ENCODE measurements at regions not wholly inside any gene's neighbourhood (a gene's known extent, or its start where the extent isn't known, plus 50 kb on each side); places are given as distances from the start of the nearest gene placed in this dataset.

DNA sequence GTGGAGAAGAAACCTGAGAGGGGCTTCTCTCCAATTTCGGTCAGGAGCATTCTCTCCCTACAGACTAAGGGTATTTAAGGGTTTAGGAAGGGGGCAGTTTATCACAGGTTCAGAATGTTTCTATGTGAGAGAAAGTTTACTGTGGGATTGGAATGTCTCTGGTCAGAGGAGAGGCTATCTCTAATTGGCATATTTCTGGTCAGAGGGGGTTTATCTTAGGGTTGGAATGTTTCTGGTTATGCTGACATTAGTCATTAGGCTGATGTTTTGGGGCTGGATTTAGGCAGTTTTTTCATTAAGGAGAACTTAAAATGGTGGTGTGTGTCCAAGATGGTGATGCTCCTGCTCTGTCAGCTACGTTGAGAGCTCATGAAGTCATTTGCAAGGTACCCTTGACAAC, 758.0 kb downstream of the TYW1 start:
- no peak overlapping the region for H3K27ac ChIP-seq (ENCODE audit: low read depth, low read length)

DNA sequence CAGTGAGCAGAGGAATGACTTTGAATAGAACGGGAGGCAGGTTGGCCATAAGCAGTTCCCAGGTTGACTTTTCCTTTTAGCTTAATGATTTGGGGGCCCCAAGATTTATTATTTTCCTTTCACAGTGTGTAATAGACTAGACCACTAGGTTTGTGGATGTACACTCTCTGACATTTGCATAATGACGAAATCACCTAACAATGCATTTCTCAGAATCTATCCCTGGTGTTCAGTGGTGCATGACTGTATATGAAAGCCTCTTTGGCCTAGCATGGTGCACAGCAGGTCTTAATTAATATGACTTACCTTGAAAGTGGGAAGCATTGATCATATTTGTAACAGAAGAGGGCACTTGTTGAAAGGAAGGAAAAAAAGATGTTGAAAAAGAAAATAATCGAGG, 761.9 kb downstream of the TYW1 start:
- Histone ChIP-seq H4K8ac (ENCODE audit: low read depth, low read length) (no peak overlapping the region), H3K9ac (ENCODE audit: low read length) (no peak overlapping the region), H3K27ac (ENCODE audit: low read depth, low read length) (no peak overlapping the region), H2BK5ac (ENCODE audit: low read length) (no peak overlapping the region), H2AK5ac (ENCODE audit: low read length) (no peak overlapping the region), H3K56ac (ENCODE audit: low read length) (no peak overlapping the region), H3K79me2 (ENCODE audit: control insufficient read depth, insufficient read depth, low read length) (no peaks in the 10 kb centered on the region), H3K79me1 (ENCODE audit: low read length) (no peaks in the 10 kb centered on the region), H3K23ac (ENCODE audit: low read length) (no peak overlapping the region), H3K4ac (ENCODE audit: low read depth, low read length) (no peak overlapping the region), H3K4me2 (ENCODE audit: low read length) (no peak overlapping the region), H3K27me3 (ENCODE audit: insufficient read depth, low read length, poor library complexity) (no peaks in the 10 kb centered on the region), H4K5ac (ENCODE audit: low read length) (no peak overlapping the region), H3K18ac (ENCODE audit: low read length) (no peak overlapping the region), H2BK120ac (ENCODE audit: low read depth, low read length) (no peak overlapping the region), H3K36me3 (ENCODE audit: control insufficient read depth, insufficient read depth, low read length) (no peaks in the 10 kb centered on the region), H2BK15ac (replicated peaks; ENCODE audit: low read depth) (no peak overlapping the region), H3K4me3 (ENCODE audit: low read length) (no peak overlapping the region), H3K4me1 (ENCODE audit: control insufficient read depth, low read depth, low read length) (no peaks in the 10 kb centered on the region)
- DNase-seq = no peak
- 100% methylated on average over 1 of the region's 3 CpGs for WGBS (ENCODE audit: extremely low coverage, insufficient coverage, low lambda C conversion rate)

More for the DNA sequence above, 758.0 kb downstream of the TYW1 start:
- Histone ChIP-seq H3K4me2 (ENCODE audit: low read length) (no peak overlapping the region), H3K36me3 (ENCODE audit: control insufficient read depth, insufficient read depth, low read length) (no peaks in the 10 kb centered on the region), H2BK120ac (ENCODE audit: low read depth, low read length) (no peak overlapping the region), H3K56ac (ENCODE audit: low read length) (no peak overlapping the region), H3K4ac (ENCODE audit: low read depth, low read length) (no peak overlapping the region), H3K79me2 (ENCODE audit: control insufficient read depth, insufficient read depth, low read length) (no peaks in the 10 kb centered on the region), H2BK5ac (ENCODE audit: low read length) (no peak overlapping the region), H3K4me3 (ENCODE audit: low read length) (no peak overlapping the region), H4K8ac (ENCODE audit: low read depth, low read length) (no peak overlapping the region), H3K27me3 (ENCODE audit: insufficient read depth, low read length, poor library complexity) (no peaks in the 10 kb centered on the region), H3K9ac (ENCODE audit: low read length) (no peak overlapping the region), H2BK15ac (replicated peaks; ENCODE audit: low read depth) (no peak overlapping the region), H3K18ac (ENCODE audit: low read length) (no peak overlapping the region), H4K5ac (ENCODE audit: low read length) (no peak overlapping the region), H2AK5ac (ENCODE audit: low read length) (no peak overlapping the region), H3K4me1 (ENCODE audit: control insufficient read depth, low read depth, low read length) (no peaks in the 10 kb centered on the region), H3K23ac (ENCODE audit: low read length) (no peak overlapping the region), H3K79me1 (ENCODE audit: low read length) (no peaks in the 10 kb centered on the region)
- no CpG with 5 or more reads among the region's 2 CpGs for WGBS (ENCODE audit: extremely low coverage, insufficient coverage, low lambda C conversion rate)
- DNase-seq = no peak

DNA sequence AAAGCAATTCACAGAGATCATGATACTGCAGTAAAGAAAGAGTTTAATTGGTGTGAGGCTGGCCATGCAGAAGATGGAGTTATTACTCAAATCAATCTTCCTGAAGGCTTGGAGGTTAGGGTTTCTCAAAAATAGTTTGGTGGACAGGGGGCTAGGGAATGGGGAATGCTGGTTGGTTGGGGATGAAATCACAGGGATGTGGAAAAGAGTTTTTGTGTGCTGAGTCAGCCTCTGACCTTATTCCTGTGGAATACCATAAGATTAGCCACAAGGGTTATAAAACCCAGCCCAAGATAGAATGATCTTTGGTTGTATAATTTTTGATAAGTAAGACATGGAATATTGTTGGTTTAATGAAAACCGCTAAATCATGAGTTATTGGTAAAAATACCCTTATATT, 764.3 kb downstream of the TYW1 start:
- H3K36me3 ChIP-seq (ENCODE audit: control insufficient read depth, insufficient read depth, low read length) = no peaks in the 10 kb centered on the region
- WGBS (ENCODE audit: extremely low coverage, insufficient coverage, low lambda C conversion rate) = no CpG with 5 or more reads among the region's 1 CpG

DNA sequence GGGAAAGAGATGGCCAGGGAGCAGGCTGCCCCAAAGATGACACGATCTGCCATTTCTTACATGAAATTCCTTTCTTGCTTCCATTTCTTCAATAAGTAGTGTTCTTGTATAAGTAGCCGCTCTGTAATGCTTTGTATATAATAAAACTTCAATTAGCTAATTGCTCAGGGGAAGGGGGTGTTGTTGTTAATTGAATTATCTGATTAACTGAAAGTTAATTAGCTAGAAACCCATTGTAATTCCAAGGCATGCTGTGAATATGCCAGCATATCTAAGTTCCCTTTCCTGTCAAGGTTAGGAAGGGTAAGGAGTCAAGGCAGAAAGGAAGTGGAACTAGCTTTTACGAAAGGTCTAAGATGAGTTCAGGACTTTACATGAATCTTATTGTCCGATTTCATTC, 765.9 kb downstream of the TYW1 start:
- H2BK120ac ChIP-seq (ENCODE audit: low read depth, low read length) = no peak overlapping the region
- H3K9ac ChIP-seq (ENCODE audit: low read length) = no peak overlapping the region
- no peak overlapping the region for H3K4ac ChIP-seq (ENCODE audit: low read depth, low read length)
- no peak overlapping the region for H3K4me3 ChIP-seq (ENCODE audit: low read length)
- H3K56ac ChIP-seq (ENCODE audit: low read length) = no peak overlapping the region
- DNase-seq = peak; percentile 25
- no CpG with 5 or more reads among the region's 4 CpGs for WGBS (ENCODE audit: extremely low coverage, insufficient coverage, low lambda C conversion rate)
- no peak overlapping the region for H2BK5ac ChIP-seq (ENCODE audit: low read length)
- no peak overlapping the region for H2BK15ac ChIP-seq (replicated peaks; ENCODE audit: low read depth)
- H4K5ac ChIP-seq (ENCODE audit: low read length) = no peak overlapping the region
- H3K79me1 ChIP-seq (ENCODE audit: low read length) = no peaks in the 10 kb centered on the region
- H3K18ac ChIP-seq (ENCODE audit: low read length) = no peak overlapping the region
- H3K36me3 ChIP-seq (ENCODE audit: control insufficient read depth, insufficient read depth, low read length) = no peaks in the 10 kb centered on the region
- H3K4me2 ChIP-seq (ENCODE audit: low read length) = no peak overlapping the region
- no peak overlapping the region for H3K23ac ChIP-seq (ENCODE audit: low read length)
- no peaks in the 10 kb centered on the region for H3K79me2 ChIP-seq (ENCODE audit: control insufficient read depth, insufficient read depth, low read length)
- no peaks in the 10 kb centered on the region for H3K27me3 ChIP-seq (ENCODE audit: insufficient read depth, low read length, poor library complexity)
- no peaks in the 10 kb centered on the region for H3K4me1 ChIP-seq (ENCODE audit: control insufficient read depth, low read depth, low read length)
- no peak overlapping the region for H3K27ac ChIP-seq (ENCODE audit: low read depth, low read length)
- no peak overlapping the region for H4K8ac ChIP-seq (ENCODE audit: low read depth, low read length)
- no peak overlapping the region for H2AK5ac ChIP-seq (ENCODE audit: low read length)

More for the DNA sequence above, 764.3 kb downstream of the TYW1 start:
- Histone ChIP-seq H3K4me2 (ENCODE audit: low read length) (no peak overlapping the region), H4K8ac (ENCODE audit: low read depth, low read length) (no peak overlapping the region), H3K79me1 (ENCODE audit: low read length) (no peaks in the 10 kb centered on the region), H3K56ac (ENCODE audit: low read length) (no peak overlapping the region), H4K5ac (ENCODE audit: low read length) (no peak overlapping the region), H2BK120ac (ENCODE audit: low read depth, low read length) (no peak overlapping the region), H3K18ac (ENCODE audit: low read length) (no peak overlapping the region), H3K23ac (ENCODE audit: low read length) (no peak overlapping the region), H3K79me2 (ENCODE audit: control insufficient read depth, insufficient read depth, low read length) (no peaks in the 10 kb centered on the region), H3K4me3 (ENCODE audit: low read length) (no peak overlapping the region), H2BK5ac (ENCODE audit: low read length) (no peak overlapping the region), H3K4ac (ENCODE audit: low read depth, low read length) (no peak overlapping the region), H3K27me3 (ENCODE audit: insufficient read depth, low read length, poor library complexity) (no peaks in the 10 kb centered on the region), H2AK5ac (ENCODE audit: low read length) (no peak overlapping the region), H2BK15ac (replicated peaks; ENCODE audit: low read depth) (no peak overlapping the region), H3K4me1 (ENCODE audit: control insufficient read depth, low read depth, low read length) (no peaks in the 10 kb centered on the region), H3K9ac (ENCODE audit: low read length) (no peak overlapping the region), H3K27ac (ENCODE audit: low read depth, low read length) (no peak overlapping the region)
- no peak for DNase-seq

DNA sequence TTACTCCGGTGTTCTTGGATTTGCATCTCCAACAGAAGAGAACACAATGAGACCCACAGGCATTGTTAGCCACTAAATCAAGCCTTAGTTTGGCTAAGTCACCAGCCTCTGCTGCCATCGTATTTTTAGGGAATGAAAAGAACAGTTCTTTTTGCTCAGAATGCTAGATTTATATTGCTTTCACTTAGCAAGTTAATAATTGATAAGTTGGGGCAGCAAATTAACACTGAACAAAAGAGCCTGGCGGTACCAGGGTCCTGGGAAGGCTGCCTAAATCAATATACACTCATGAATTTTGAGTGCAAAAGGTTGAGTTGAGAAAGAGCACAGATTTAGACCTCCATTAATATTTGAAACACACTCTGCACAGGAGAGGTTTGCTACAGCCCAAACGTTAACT, 767.7 kb downstream of the TYW1 start:
- H3K4me1 ChIP-seq (ENCODE audit: control insufficient read depth, low read depth, low read length) = no peaks in the 10 kb centered on the region
- H3K23ac ChIP-seq (ENCODE audit: low read length) = no peak overlapping the region
- no peak overlapping the region for H2BK15ac ChIP-seq (replicated peaks; ENCODE audit: low read depth)
- no peak overlapping the region for H2BK120ac ChIP-seq (ENCODE audit: low read depth, low read length)
- H3K4me3 ChIP-seq (ENCODE audit: low read length) = no peak overlapping the region
- H3K79me2 ChIP-seq (ENCODE audit: control insufficient read depth, insufficient read depth, low read length) = no peaks in the 10 kb centered on the region
- no peak overlapping the region for H3K9ac ChIP-seq (ENCODE audit: low read length)
- H3K79me1 ChIP-seq (ENCODE audit: low read length) = no peaks in the 10 kb centered on the region
- no peak overlapping the region for H3K18ac ChIP-seq (ENCODE audit: low read length)
- H3K27me3 ChIP-seq (ENCODE audit: insufficient read depth, low read length, poor library complexity) = no peaks in the 10 kb centered on the region
- H2BK5ac ChIP-seq (ENCODE audit: low read length) = no peak overlapping the region
- H3K4me2 ChIP-seq (ENCODE audit: low read length) = no peak overlapping the region
- no peak overlapping the region for H4K8ac ChIP-seq (ENCODE audit: low read depth, low read length)
- H3K56ac ChIP-seq (ENCODE audit: low read length) = no peak overlapping the region
- H3K27ac ChIP-seq (ENCODE audit: low read depth, low read length) = no peak overlapping the region
- H3K36me3 ChIP-seq (ENCODE audit: control insufficient read depth, insufficient read depth, low read length) = no peaks in the 10 kb centered on the region
- H4K5ac ChIP-seq (ENCODE audit: low read length) = no peak overlapping the region
- no peak for DNase-seq
- H2AK5ac ChIP-seq (ENCODE audit: low read length) = no peak overlapping the region
- H3K4ac ChIP-seq (ENCODE audit: low read depth, low read length) = no peak overlapping the region
- WGBS (ENCODE audit: extremely low coverage, insufficient coverage, low lambda C conversion rate) = no CpG with 5 or more reads among the region's 4 CpGs

DNA sequence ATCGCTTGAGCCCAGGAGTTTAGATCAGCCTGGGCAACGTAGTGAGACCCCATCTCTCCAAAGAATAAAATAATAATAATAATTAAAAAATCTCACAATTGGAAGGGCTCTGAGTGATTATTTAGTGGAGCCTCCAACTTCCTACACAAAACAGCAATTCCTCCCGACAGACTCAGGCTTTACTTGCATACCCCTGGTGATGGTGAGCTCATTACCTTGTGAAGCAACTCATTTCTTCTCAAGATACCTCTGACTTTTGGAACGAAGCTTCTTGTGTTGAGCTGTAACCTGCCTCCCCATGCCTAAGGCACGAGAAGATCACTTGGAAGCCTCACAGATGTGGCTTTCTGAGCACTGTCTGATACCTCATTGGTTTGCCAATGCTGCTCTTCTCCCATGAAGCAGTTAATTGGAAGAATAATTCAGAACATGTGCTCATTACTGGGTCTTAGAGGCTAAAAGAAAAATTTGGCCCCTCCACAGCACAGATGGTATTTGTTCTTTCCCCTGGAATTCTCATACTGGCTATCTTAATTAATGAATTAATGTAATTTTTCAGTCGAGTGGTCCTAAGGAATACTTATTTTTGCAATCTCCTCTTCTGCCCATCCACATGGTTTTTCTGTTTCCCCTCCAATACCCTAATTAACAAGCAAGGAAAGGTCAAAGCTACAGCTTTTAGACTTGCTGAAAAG, 769.0 kb downstream of the TYW1 start:
- H2BK5ac ChIP-seq (ENCODE audit: low read length) = no peak overlapping the region
- no peaks in the 10 kb centered on the region for H3K79me1 ChIP-seq (ENCODE audit: low read length)
- no peak overlapping the region for H3K18ac ChIP-seq (ENCODE audit: low read length)
- no peak for DNase-seq
- H3K27me3 ChIP-seq (ENCODE audit: insufficient read depth, low read length, poor library complexity) = no peaks in the 10 kb centered on the region
- WGBS (ENCODE audit: extremely low coverage, insufficient coverage, low lambda C conversion rate) = no CpG with 5 or more reads among the region's 6 CpGs
- H2BK120ac ChIP-seq (ENCODE audit: low read depth, low read length) = no peak overlapping the region
- H4K5ac ChIP-seq (ENCODE audit: low read length) = no peak overlapping the region
- H4K8ac ChIP-seq (ENCODE audit: low read depth, low read length) = no peak overlapping the region
- H3K4ac ChIP-seq (ENCODE audit: low read depth, low read length) = no peak overlapping the region
- H2AK5ac ChIP-seq (ENCODE audit: low read length) = no peak overlapping the region
- H3K4me1 ChIP-seq (ENCODE audit: control insufficient read depth, low read depth, low read length) = no peaks in the 10 kb centered on the region
- H2BK15ac ChIP-seq (replicated peaks; ENCODE audit: low read depth) = no peak overlapping the region
- no peak overlapping the region for H3K4me2 ChIP-seq (ENCODE audit: low read length)
- H3K56ac ChIP-seq (ENCODE audit: low read length) = no peak overlapping the region
- H3K9ac ChIP-seq (ENCODE audit: low read length) = no peak overlapping the region
- H3K36me3 ChIP-seq (ENCODE audit: control insufficient read depth, insufficient read depth, low read length) = no peaks in the 10 kb centered on the region
- no peak overlapping the region for H3K23ac ChIP-seq (ENCODE audit: low read length)
- H3K27ac ChIP-seq (ENCODE audit: low read depth, low read length) = no peak overlapping the region
- H3K79me2 ChIP-seq (ENCODE audit: control insufficient read depth, insufficient read depth, low read length) = no peaks in the 10 kb centered on the region
- no peak overlapping the region for H3K4me3 ChIP-seq (ENCODE audit: low read length)
